Mononuclear cell (primary cell): ENCODE measurements at regions not wholly inside any gene's neighbourhood (a gene's known extent, or its start where the extent isn't known, plus 50 kb on each side); places are given as distances from the start of the nearest gene placed in this dataset.

Experiments
- H3K27me3 ChIP-seq: 2 replicates; pipeline ENCODE4 v1.6.0; 2011; ENCODE audit warnings: low read length, control low read depth; ENCODE audit not compliant: insufficient read depth
- H3K4me1 ChIP-seq: 2 replicates; pipeline ENCODE4 v1.5.1; 2011; ENCODE audit warnings: mild to moderate bottlenecking, low read length, control low read depth; ENCODE audit not compliant: insufficient read depth
- H3K4me3 ChIP-seq: 2 replicates; pipeline ENCODE4 v1.5.1; 2011; ENCODE audit warnings: mild to moderate bottlenecking, low read length, moderate library complexity
- H3K9me3 ChIP-seq: 2 replicates; pipeline ENCODE4 v1.5.1; 2011; ENCODE audit warnings: low read depth, mild to moderate bottlenecking, control low read depth, low read length

DNA sequence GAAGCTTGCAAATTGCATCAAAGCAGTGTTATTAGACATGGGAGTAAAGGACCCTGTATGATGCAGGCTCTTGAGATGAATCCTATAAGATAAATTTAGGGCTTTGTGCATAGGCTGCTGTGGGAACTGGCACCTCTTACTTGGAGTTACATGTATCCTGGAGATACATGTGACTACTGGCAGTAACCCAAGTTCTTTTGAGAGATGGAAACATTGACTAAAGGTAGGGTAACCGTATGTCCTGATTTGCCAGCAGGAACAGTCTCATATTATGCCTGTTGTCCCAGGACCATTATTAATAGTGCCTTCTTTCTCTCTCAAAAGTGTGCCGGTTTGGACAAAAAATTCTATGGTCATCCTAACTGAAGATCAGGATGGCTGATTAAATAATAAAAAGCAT lies 195.4 kb downstream of the LACC1 start:
- peaks cover 7% of the 10 kb centered on the region for H3K9me3 ChIP-seq
- H3K4me1 ChIP-seq = no peaks in the 10 kb centered on the region
- no peak overlapping the region for H3K4me3 ChIP-seq
- H3K27me3 ChIP-seq = no peaks in the 10 kb centered on the region

DNA sequence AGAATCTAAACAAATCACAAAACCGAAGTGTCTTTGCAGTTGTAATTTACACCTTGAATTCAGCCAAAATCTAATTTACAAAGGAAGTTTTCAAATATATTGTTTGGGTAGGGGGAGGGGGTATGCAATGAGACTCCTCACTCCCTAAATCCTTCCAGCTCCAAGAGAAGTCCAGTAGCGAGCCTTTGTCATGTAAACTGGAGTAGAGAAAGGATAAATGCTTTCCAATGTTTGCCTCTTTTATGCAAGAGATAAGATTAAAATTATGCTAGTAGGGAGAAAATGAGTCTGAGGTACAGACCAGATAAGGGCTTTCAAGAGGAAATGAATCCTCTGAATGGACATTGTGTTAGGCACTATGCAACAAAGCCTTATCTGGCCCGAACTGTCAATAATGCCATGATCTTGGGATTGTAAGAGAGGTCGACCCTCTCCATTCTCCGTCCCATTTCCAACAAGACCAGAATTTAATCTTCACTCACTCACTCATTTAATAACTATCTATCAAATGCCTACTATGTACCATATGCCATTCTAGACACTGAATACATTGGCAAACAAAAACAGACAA lies 199.2 kb downstream of the LACC1 start:
- Histone ChIP-seq H3K4me3 (no peak overlapping the region), H3K4me1 (no peaks in the 10 kb centered on the region), H3K9me3 (no peaks in the 10 kb centered on the region), H3K27me3 (no peaks in the 10 kb centered on the region)

DNA sequence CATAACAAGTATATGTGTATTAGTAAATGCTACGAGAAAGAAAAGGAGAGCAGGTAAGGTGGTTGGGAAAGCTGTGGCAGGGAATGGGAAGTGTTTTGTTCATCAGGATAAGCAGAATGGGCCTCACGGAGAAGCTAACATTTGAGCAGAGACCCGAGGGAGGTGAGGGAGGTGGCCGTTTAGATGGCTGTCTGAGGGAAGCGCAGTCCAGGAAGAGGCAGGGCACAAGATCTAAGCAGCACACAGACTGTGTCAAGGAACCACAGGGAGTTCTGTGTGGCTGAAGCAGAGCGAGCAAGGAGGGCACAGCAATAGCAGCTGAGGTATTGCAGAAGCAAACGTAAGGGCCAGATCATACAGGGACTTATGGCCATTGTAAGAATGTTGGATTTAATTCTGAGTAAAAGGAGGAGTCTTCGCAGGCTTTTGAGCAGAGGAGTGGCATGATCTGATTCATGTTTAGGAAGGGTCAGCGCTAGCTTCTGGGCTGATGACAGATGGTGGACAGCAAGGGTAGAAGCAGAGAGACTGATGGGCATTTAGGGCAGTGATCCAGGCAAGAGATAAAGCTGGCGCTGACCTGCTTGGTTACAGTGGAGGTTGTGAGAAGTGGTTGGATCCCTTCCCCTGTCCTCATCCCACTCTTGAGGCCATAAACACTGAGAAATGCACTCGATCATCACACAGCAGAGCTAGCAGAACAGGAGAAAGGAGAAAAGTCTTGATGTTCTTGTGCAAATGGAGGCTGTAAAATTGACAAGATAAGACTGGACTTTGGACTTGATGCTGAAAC lies 199.9 kb downstream of the LACC1 start:
- no peaks in the 10 kb centered on the region for H3K9me3 ChIP-seq
- no peak overlapping the region for H3K4me3 ChIP-seq
- H3K4me1 ChIP-seq = no peaks in the 10 kb centered on the region
- no peaks in the 10 kb centered on the region for H3K27me3 ChIP-seq

- no peak overlapping the region for H3K4me3 ChIP-seq
- no peaks in the 10 kb centered on the region for H3K9me3 ChIP-seq
- no peaks in the 10 kb centered on the region for H3K4me1 ChIP-seq
- no peaks in the 10 kb centered on the region for H3K27me3 ChIP-seq
Measured at GRCh38 chr13:44084146-44084545, 204.4 kb downstream of the LACC1 start.

DNA sequence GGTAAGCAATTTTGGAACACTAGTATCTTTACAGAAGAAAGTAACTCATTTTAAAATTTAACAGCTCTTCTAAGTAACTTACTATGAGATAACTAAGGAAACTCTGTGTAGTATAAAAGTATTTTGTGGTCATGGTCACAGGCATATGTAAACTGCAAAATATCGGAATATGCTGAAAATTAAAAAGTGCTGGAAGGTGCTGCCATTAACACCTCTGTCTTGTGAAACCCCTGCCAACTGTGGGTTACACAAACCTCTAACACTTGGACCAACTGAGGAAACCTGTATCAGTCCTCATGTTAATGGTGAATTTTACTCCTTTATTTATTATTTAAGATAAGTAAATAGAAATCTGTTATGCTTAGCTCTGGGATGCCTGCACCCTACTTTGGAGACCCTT lies 206.7 kb downstream of the LACC1 start:
- H3K9me3 ChIP-seq = no peaks in the 10 kb centered on the region
- no peaks in the 10 kb centered on the region for H3K27me3 ChIP-seq
- H3K4me1 ChIP-seq = no peaks in the 10 kb centered on the region
- H3K4me3 ChIP-seq = no peak overlapping the region

GRCh38 chr13:44088411-44088810 lies 208.7 kb downstream of the LACC1 start:
- no peaks in the 10 kb centered on the region for H3K9me3 ChIP-seq
- H3K4me1 ChIP-seq = no peaks in the 10 kb centered on the region
- H3K27me3 ChIP-seq = no peaks in the 10 kb centered on the region
- no peak overlapping the region for H3K4me3 ChIP-seq

DNA sequence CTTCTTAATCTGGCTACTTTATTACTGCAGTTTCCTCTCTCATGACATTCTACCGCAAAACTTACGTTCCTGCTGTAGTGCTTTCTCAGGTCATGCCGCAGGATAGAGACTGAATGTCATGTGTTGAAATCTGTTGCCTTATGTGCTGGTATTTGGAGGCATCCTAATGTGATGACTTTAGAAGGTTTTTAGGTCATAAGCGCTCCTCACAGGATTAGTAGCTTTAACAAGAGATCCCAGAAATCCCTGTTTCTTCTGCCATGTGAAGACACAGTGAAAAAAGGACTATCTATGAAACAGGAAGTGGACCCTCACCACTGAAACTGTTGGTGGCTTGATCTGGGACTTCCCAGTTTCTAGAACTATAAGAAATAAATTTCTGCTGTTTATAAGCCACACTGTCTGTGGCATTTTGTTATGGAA lies 209.3 kb downstream of the LACC1 start:
- Histone ChIP-seq H3K9me3 (no peaks in the 10 kb centered on the region), H3K4me1 (no peaks in the 10 kb centered on the region), H3K27me3 (no peaks in the 10 kb centered on the region), H3K4me3 (no peak overlapping the region)

DNA sequence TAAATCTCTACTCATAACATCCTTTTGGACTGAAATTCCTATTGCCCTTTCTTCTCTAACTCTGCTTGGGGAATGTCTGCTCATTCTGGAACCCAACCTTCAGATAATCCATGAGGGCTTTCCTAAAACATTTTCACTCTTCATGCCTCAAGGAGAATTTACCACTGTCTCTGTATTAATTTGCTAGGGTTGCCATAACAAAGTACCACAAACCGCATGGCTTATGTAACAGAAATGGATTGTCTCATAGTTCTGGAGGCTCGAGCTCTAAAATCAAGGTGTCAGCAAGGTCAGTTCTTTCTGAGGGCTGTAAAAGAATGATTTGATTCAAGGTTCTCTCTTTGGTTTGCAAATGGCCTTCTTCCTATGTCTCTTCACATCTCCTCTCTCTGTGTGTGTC lies 209.7 kb downstream of the LACC1 start:
- Histone ChIP-seq H3K9me3 (no peaks in the 10 kb centered on the region), H3K4me1 (no peaks in the 10 kb centered on the region), H3K4me3 (no peak overlapping the region), H3K27me3 (no peaks in the 10 kb centered on the region)

DNA sequence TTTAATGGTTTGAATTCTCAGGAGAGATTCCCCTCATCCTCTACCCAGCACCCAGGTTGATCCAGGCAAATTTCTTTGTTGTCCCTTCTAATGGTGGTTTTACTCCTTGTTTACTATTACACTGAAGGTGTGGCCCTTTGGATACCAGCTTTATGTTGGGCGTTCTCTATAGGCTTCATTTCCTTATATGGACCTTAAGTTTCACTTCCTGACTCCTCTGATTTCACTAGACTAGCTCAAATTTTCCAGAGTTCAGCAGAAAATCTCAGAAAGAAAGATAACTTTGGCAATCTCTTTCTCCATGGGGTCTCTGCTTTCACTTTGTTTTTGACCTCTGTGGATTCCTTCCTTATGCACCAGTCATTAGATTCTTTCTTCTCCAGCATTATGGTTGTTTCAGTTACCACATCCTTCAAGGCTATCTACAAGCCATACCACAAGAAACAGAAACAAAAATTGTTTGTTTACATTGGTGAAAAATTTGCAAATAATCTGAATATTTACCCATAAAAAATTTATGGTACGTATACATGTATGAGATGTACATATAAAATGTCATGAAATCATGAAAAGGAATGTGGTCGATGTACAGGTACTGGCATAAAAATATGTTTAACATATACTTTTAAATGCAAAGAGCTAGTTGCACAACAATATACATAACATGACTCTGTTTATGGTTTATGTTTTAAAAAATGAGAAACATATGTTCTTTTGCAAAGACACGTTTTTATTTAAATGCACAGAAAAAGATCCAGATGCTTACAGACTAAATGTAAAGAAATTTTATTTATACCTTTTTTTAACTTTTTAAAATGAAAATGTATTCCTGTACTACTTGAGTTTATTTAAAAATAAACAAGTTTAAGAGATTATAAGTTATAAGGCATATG lies 212.6 kb downstream of the LACC1 start:
- Histone ChIP-seq H3K4me3 (no peak overlapping the region), H3K4me1 (no peaks in the 10 kb centered on the region), H3K9me3 (no peaks in the 10 kb centered on the region), H3K27me3 (no peaks in the 10 kb centered on the region)

DNA sequence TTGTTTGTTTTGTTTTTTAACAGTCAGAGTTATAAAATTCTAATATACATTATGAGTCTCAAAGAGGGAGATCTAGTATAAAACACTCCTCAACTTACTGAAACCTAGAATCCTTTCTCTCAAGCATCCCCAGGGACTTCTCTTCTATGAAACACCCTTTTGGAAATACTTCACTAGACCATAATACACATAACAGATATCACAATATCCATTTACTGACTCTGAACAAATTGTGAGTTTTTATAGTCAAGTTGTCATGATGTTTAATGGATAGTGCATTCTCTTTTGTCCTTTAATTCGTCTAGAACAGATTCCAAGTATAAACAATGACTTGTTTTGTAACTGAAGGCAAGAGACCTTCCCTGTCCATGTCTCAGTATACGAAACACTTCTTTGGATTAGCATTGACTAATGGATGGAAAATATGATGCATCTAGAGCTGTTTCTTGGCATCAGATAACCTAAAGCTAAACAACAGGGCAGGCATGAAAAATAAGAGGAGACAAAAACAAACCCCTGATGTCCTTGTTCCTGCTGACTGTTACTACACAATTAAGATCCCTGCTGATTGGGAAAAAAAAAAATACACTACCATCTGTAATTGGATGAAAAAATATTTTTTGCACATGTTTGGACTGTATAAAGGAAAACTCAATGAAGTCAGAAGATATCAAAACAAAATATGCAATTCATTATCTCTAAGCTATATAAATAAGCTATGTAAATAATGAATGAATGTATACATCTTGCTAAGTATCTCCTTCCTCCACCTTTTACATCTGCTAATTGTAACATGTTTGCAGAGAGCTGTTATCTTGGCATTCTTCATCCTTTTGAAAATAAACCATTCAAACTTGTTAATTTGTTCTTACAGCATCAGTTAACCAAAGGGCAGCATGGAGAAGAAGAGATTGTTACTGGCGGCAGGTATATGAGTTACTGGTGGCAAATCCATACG lies 214.2 kb downstream of the LACC1 start:
- Histone ChIP-seq H3K4me1 (no peaks in the 10 kb centered on the region), H3K27me3 (no peaks in the 10 kb centered on the region), H3K9me3 (no peaks in the 10 kb centered on the region), H3K4me3 (no peak overlapping the region)

DNA sequence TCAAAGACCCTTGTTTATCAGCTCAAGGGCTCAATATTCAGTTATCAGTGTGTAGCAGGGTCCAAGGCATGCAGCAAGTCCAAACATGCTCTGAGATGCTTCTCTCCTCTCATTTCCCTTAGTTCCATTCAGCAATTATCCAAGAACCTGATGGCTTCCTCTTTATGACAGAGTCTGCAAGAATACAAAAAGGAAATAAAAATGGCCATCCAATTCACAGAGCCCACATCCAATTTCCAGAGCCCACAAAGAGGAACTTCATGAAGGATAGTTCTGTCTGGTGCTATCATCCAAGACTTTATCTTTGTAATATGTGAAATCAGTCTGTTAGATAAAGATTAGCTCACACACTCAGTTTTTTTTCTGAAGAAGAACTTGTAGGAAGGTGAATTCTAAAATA lies 217.2 kb downstream of the LACC1 start:
- no peaks in the 10 kb centered on the region for H3K4me1 ChIP-seq
- H3K4me3 ChIP-seq = no peak overlapping the region
- peaks cover 8% of the 10 kb centered on the region for H3K9me3 ChIP-seq
- H3K27me3 ChIP-seq = peaks cover 3% of the 10 kb centered on the region

- no peak overlapping the region for H3K4me3 ChIP-seq
- H3K9me3 ChIP-seq = peaks cover 15% of the 10 kb centered on the region
- no peaks in the 10 kb centered on the region for H3K4me1 ChIP-seq
- peaks cover 3% of the 10 kb centered on the region for H3K27me3 ChIP-seq
Measured at GRCh38 chr13:44098559-44098958, 218.9 kb downstream of the LACC1 start.

DNA sequence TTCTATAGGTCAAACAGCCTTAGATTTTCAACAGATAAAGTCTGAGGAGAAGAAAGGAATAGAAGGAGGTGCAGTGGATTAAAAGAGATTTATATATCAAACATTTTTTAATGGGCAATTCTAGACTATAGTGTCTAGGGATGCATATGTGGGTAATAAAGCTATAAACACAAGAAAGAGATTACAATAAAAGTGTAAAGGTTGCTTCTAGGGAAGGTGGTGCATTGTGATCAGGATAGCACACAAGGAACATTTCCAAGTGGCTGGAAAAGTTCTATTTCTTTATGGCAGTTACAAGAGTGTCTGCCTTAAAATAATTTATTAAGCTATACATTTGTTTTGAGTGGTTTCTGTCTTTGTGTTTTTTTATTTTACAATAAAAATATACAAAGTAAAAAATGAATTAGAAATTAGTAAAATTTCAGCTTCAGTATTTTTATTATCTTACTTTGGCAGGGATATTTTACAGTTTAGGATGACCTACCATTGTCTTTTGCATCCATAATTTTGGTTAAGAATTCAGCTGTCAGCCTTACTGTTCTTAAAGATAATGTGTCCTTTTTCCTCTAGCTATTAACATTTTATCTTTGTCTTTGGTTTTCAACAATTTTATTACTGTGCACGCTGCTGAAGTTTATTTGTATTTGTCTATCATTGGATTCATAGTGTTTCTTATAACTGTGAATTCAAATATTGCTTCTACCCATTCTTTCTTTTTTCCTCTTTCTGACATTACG lies 221.8 kb downstream of the LACC1 start:
- H3K27me3 ChIP-seq = peaks cover 3% of the 10 kb centered on the region
- H3K4me3 ChIP-seq = no peak overlapping the region
- H3K4me1 ChIP-seq = no peaks in the 10 kb centered on the region
- peaks cover 15% of the 10 kb centered on the region for H3K9me3 ChIP-seq
